ENCODE measurements at regions not wholly inside any gene's neighbourhood (a gene's known extent, or its start where the extent isn't known, plus 50 kb on each side); places are given as distances from the start of the nearest gene placed in this dataset.
A peak's percentile ranks its signal among the peaks of the same experiment; 100 is the strongest.

- TF ChIP-seq PCBP1 (IDR thresholded peaks at IDR 0.05; ENCODE audit: low read depth, low read length, poor library complexity, severe bottlenecking), result no peak
- TF ChIP-seq STAT5A (IDR thresholded peaks at IDR 0.05; ENCODE audit: borderline replicate concordance, low read length), result no peak
- TF ChIP-seq ZNF695 (CRISPR knock-in tag; IDR thresholded peaks at IDR 0.05), result no peak
- TF ChIP-seq, protein P1, sequence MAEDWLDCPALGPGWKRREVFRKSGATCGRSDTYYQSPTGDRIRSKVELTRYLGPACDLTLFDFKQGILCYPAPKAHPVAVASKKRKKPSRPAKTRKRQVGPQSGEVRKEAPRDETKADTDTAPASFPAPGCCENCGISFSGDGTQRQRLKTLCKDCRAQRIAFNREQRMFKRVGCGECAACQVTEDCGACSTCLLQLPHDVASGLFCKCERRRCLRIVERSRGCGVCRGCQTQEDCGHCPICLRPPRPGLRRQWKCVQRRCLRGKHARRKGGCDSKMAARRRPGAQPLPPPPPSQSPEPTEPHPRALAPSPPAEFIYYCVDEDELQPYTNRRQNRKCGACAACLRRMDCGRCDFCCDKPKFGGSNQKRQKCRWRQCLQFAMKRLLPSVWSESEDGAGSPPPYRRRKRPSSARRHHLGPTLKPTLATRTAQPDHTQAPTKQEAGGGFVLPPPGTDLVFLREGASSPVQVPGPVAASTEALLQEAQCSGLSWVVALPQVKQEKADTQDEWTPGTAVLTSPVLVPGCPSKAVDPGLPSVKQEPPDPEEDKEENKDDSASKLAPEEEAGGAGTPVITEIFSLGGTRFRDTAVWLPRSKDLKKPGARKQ (CRISPR knock-in tag; IDR thresholded peaks at IDR 0.05), result no peak
Observed at GRCh38 chr10:7014721-7015120, 396.1 kb downstream of the SFMBT2 start (continued).

DNA sequence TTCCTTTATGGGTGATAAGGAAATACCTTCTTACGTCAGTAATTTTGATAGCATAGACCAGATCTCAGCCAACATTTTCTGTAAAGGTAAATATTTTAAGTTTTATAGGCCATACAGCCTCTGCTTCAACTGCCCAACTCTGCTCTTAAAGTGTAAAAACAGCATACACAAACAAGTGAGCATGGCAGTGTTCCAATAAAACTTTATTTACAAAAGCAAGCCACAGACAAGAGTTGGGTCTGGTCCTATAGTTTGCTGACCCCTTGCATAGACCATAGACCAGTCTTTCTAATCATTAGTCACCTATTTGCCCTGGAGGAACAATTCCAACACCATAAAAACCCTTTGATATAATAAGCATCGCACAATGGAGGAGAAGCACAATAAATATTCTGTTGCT, 398.8 kb downstream of the SFMBT2 start:
- no peaks in the 10 kb centered on the region for H3K79me2 ChIP-seq (ENCODE audit: control insufficient read depth, insufficient read depth, low read length)
- H3K27me3 ChIP-seq (ENCODE audit: control insufficient read depth in 2 of 2, insufficient read depth in 2 of 2, low read length in 2 of 2), result no peaks in the 10 kb centered on the region
- H3K27ac ChIP-seq (ENCODE audit: extremely low read depth, low read depth, low read length), result no peak overlapping the region
- no peaks in the 10 kb centered on the region for H4K20me1 ChIP-seq (replicated peaks; ENCODE audit: control insufficient read depth, insufficient read depth, low read length)
- peak overlapping the region; percentile 37; the same call in 1 of the 2 replicates for H2AFZ ChIP-seq (ENCODE audit: low read depth, low read length)
- no peaks in the 10 kb centered on the region for H3K9me3 ChIP-seq (replicated peaks; ENCODE audit: control insufficient read depth, insufficient read depth, low read depth, low read length)
- ChIA-PET POLR2A (no interaction called here), CTCF (ENCODE audit: low intra/inter-chr PET ratio) (no interaction called here)
- no peaks in the 10 kb centered on the region for H3K36me3 ChIP-seq (ENCODE audit: control insufficient read depth, insufficient read depth, low read length)
- BruUV-seq (replicated peaks), result no TSS peak
- 72% methylated on average over 2 of the region's 2 CpGs for WGBS (ENCODE audit: insufficient coverage, low coverage, missing lambda C conversion rate)
- FAIRE-seq (no peak), ATAC-seq (no peak), DNase-seq (ENCODE audit: extremely low read depth in 1 of 4, low spot score in 3 of 4) (no peak)
- no peaks in the 10 kb centered on the region for H3K9me1 ChIP-seq (ENCODE audit: control insufficient read depth, insufficient read depth, low read length)
- H3K4me1 ChIP-seq (replicated peaks in 1 of 2; ENCODE audit: control insufficient read depth in 2 of 2, insufficient read depth in 2 of 2, low read length in 2 of 2), result peaks cover 0 to 22% of the 10 kb centered on the region in 2 experiments; a peak in 4 of 5 replicates
- no peak for TF ChIP-seq SIRT6 (IDR thresholded peaks at IDR 0.05; ENCODE audit: low read depth, low read length)
- TF ChIP-seq ZBTB40 (IDR thresholded peaks at IDR 0.05), result peak; percentile 95
- TF ChIP-seq ZBTB40 (CRISPR knock-in tag; IDR thresholded peaks at IDR 0.05), result peak; percentile 88
- no peak overlapping the region for H3K9ac ChIP-seq (ENCODE audit: insufficient read depth in 1 of 2, low read depth in 2 of 2, low read length in 2 of 2)
- no peak overlapping the region for H3K4me2 ChIP-seq (ENCODE audit: insufficient read depth, low read length)
- intact Hi-C loops (cut with micrococcal nuclease) (no loop called here), in situ Hi-C loops (cut with MboI) (no loop called here)
- H3K4me3 ChIP-seq, result no peak overlapping the region
